ENCODE measurements at regions not wholly inside any gene's neighbourhood (a gene's known extent, or its start where the extent isn't known, plus 50 kb on each side); places are given as distances from the start of the nearest gene placed in this dataset.

DNA sequence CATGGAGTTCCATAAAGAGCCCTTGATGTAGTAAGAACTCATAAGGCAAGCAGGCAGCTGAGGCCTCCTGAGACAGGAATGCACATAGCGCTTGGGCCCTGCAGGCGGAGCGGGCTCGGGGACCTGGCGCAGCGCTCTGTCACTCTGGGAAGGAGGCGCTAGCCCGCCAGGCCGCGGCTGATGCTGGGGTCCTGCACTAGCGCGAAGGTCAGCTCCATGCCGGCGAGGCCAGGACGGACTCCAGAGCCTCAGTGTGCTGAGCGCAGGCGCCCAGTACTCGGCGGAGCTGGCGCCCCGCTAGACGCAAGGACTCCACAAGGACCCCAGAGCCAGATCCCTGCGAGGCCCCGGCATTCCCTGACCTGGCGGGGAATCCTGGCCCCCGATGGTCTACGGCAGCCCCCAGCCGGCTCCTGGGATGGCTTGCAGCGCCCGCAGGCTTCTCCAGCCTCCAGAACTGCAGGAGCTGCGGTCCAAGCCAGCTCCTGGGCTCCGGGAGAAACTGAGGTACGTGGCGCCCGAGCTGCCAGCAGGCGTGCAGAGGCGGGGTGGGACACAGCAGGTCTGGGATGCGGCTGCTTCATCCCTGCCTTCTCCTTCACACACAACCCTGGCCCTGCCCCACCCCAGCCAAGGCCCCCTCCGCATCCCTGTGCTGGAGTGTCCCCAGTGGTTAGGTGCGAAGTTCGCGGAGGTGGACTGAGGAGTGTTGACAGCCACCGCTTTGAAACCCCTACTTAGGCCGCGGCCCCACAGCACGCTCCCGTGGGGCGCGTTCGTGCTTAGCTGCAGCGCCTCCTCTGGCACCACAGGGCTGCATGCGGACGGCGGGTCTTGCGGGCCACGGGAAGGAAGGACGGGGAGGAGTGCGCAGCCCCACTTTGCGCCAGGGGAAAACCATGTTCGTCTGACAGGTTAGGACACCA lies 761.5 kb upstream of the POM121L12 start:
- TF ChIP-seq EGR1 (IDR thresholded peaks at IDR 0.05) (no peak), TAF1 (IDR thresholded peaks at IDR 0.05; ENCODE audit: low read depth) (no peak), REST (IDR thresholded peaks at IDR 0.05; ENCODE audit: low read depth) (no peak), EP300 (IDR thresholded peaks at IDR 0.05; ENCODE audit: borderline replicate concordance) (no peak)

DNA sequence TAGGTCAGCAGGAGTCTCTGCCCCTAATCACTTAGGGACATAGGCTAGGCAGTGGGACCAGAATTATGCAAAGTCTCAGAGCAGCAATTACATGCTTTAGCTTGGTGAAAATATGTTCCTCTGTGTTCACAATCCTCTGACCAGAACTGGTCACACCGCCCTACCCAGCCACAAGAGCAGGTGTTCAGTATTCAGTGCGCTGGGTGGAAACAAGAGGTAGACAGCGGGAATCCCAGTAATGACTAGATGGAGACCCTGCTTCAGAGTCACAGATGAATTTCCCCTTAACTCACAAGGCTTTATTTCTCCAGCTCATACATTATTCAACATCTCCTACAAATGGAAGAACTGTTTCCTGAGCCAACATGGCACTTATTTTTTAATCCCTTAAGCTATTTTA lies 763.7 kb upstream of the POM121L12 start:
- TF ChIP-seq EGR1 (IDR thresholded peaks at IDR 0.05) (no peak), TAF1 (IDR thresholded peaks at IDR 0.05; ENCODE audit: low read depth) (no peak), EP300 (IDR thresholded peaks at IDR 0.05; ENCODE audit: borderline replicate concordance) (no peak), ZBTB7A (IDR thresholded peaks at IDR 0.05; ENCODE audit: low read depth) (no peak), CEBPB (IDR thresholded peaks at IDR 0.05) (no peak), CREB1 (IDR thresholded peaks at IDR 0.05; ENCODE audit: low read depth) (no peak), TCF12 (IDR thresholded peaks at IDR 0.05; ENCODE audit: low read depth) (no peak), RAD21 (IDR thresholded peaks at IDR 0.05; ENCODE audit: low read depth) (no peak), NFIC (IDR thresholded peaks at IDR 0.05) (no peak), FOXM1 (IDR thresholded peaks at IDR 0.05; ENCODE audit: borderline replicate concordance, low read depth) (no peak), USF1 (IDR thresholded peaks at IDR 0.05) (no peak), TEAD4 (IDR thresholded peaks at IDR 0.05) (no peak), REST (IDR thresholded peaks at IDR 0.05; ENCODE audit: low read depth) (no peak), YY1 (IDR thresholded peaks at IDR 0.05; ENCODE audit: low read depth) (no peak)
- TF ChIP-seq, protein P1, sequence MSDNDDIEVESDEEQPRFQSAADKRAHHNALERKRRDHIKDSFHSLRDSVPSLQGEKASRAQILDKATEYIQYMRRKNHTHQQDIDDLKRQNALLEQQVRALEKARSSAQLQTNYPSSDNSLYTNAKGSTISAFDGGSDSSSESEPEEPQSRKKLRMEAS (IDR thresholded peaks at IDR 0.05) = no peak

DNA sequence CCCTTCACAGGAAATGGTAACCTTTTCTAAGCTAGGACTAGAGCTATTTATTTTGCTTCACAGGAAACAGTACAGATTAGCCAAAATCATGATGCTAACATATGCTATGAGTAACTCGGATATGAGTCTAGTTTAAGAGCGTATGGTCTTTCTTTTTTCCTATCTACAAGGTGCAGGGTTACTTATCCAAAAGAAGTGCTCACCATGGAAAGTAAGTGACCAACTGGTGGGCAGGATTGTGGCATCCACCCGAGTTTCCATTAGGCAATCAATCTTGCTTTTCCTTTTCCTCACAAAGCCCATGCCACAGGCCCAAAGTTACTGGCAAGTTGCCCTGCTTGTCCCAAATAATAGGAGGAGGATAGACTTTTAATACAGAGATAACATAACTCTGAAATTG lies 765.1 kb upstream of the POM121L12 start:
- TF ChIP-seq TCF12 (IDR thresholded peaks at IDR 0.05; ENCODE audit: low read depth) = no peak
- TF ChIP-seq USF1 (IDR thresholded peaks at IDR 0.05) = no peak
- TF ChIP-seq, protein P1 (IDR thresholded peaks at IDR 0.05) = no peak
- no peak for TF ChIP-seq NFIC (IDR thresholded peaks at IDR 0.05)
- no peak for TF ChIP-seq TEAD4 (IDR thresholded peaks at IDR 0.05)
- no peak for TF ChIP-seq EGR1 (IDR thresholded peaks at IDR 0.05)
- no peak for TF ChIP-seq CREB1 (IDR thresholded peaks at IDR 0.05; ENCODE audit: low read depth)
- no peak for TF ChIP-seq CEBPB (IDR thresholded peaks at IDR 0.05)
- no peak for TF ChIP-seq EP300 (IDR thresholded peaks at IDR 0.05; ENCODE audit: borderline replicate concordance)
- TF ChIP-seq RAD21 (IDR thresholded peaks at IDR 0.05; ENCODE audit: low read depth) = no peak
- TF ChIP-seq REST (IDR thresholded peaks at IDR 0.05; ENCODE audit: low read depth) = no peak
- TF ChIP-seq TAF1 (IDR thresholded peaks at IDR 0.05; ENCODE audit: low read depth) = no peak
- TF ChIP-seq FOXM1 (IDR thresholded peaks at IDR 0.05; ENCODE audit: borderline replicate concordance, low read depth) = no peak
- TF ChIP-seq ZBTB7A (IDR thresholded peaks at IDR 0.05; ENCODE audit: low read depth) = no peak
- no peak for TF ChIP-seq YY1 (IDR thresholded peaks at IDR 0.05; ENCODE audit: low read depth)

DNA sequence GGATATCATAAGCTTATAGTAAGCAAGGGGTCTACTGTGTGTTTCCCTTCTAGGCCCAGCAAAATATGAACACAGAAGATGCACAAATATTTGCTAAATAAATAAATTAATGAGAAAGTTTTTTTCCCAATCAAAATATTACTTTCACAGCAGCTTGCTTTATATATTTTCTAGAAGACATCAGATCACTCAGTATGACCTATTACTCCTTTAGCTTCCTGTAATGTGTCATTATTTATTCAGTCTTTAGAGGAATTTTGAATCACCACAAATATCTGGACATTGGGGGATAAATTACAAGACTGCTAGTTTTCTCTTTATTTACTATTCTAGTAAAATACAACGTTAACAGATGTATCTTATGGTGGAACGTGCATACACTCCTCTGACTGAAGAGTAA lies 765.8 kb upstream of the POM121L12 start:
- TF ChIP-seq EP300 (IDR thresholded peaks at IDR 0.05; ENCODE audit: borderline replicate concordance) (no peak), TEAD4 (IDR thresholded peaks at IDR 0.05) (no peak), CREB1 (IDR thresholded peaks at IDR 0.05; ENCODE audit: low read depth) (no peak), NFIC (IDR thresholded peaks at IDR 0.05) (no peak), YY1 (IDR thresholded peaks at IDR 0.05; ENCODE audit: low read depth) (no peak), CEBPB (IDR thresholded peaks at IDR 0.05) (no peak), FOXM1 (IDR thresholded peaks at IDR 0.05; ENCODE audit: borderline replicate concordance, low read depth) (no peak), EGR1 (IDR thresholded peaks at IDR 0.05) (no peak), RAD21 (IDR thresholded peaks at IDR 0.05; ENCODE audit: low read depth) (no peak), TAF1 (IDR thresholded peaks at IDR 0.05; ENCODE audit: low read depth) (no peak)

Data from Ishikawa (cell line).